Spinal cord (tissue), 9 donors: ENCODE measurements at regions not wholly inside any gene's neighbourhood (a gene's known extent, or its start where the extent isn't known, plus 50 kb on each side); places are given as distances from the start of the nearest gene placed in this dataset.

ENCODE experiments used
- DNase-seq, 6 donors: peaks; one replicate each; pipeline versions ENCODE4 v3.0.0 to v3.0.0-alpha.2; 2013 to 2015; ENCODE audit warnings: low spot score in 6 of 6, low read depth in 4 of 6
- H3K27ac ChIP-seq: one replicate; pipeline ENCODE4 v1.5.1; 2013; ENCODE audit warnings: low read depth, low read length, control low read depth
- H3K27me3 ChIP-seq: one replicate; pipeline ENCODE4 v1.6.1; 2013; ENCODE audit warnings: low read length; ENCODE audit not compliant: control insufficient read depth, insufficient read depth
- H3K36me3 ChIP-seq: one replicate; pipeline ENCODE4 v1.6.1; 2013; ENCODE audit warnings: low read length; ENCODE audit not compliant: control insufficient read depth, insufficient read depth
- H3K4me1 ChIP-seq: one replicate; pipeline ENCODE4 v1.6.1; 2013; ENCODE audit warnings: low read length; ENCODE audit not compliant: control insufficient read depth, insufficient read depth
- H3K4me3 ChIP-seq: one replicate; pipeline ENCODE4 v1.5.1; 2013; ENCODE audit warnings: low read depth, low read length, control low read depth
- H3K9me3 ChIP-seq: one replicate; pipeline ENCODE4 v1.6.1; 2013; ENCODE audit warnings: low read length; ENCODE audit not compliant: control insufficient read depth, insufficient read depth
- WGBS: methylation state at CpG from one replicate; pipeline ENCODE4 v1.1.5; 2013; ENCODE audit warnings: missing lambda C conversion rate; ENCODE audit not compliant: insufficient coverage; 5-methylcytosine and 5-hydroxymethylcytosine counted together
- donor health status: healthy.

DNA sequence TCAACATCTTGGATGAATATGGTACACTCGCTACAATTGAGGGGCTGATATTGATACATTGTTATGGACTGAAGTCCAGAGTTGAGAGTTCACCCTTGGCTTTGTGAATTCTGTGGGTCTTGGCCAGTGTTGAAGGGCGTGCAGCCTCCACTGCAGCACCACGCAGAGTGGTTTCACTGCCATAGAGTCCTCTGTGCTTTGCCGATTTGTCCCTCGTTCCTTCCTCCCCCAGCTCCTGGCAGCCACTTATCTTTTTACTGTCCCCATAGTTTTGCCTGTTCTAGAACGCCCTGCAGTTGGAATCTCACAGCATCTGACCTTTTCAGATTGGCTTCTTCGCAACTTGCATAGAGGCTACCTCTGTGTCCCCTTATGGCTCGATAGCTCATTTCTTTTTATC lies 57.3 kb upstream of the IRS2 start:
- DNase-seq = no peak
- 92% methylated on average over 5 of the region's 8 CpGs for WGBS
- Histone ChIP-seq H3K36me3 (no peaks in the 10 kb centered on the region), H3K9me3 (no peaks in the 10 kb centered on the region), H3K27ac (no peak overlapping the region), H3K27me3 (peaks cover 2% of the 10 kb centered on the region), H3K4me3 (no peak overlapping the region), H3K4me1 (peaks cover 7% of the 10 kb centered on the region)

DNA sequence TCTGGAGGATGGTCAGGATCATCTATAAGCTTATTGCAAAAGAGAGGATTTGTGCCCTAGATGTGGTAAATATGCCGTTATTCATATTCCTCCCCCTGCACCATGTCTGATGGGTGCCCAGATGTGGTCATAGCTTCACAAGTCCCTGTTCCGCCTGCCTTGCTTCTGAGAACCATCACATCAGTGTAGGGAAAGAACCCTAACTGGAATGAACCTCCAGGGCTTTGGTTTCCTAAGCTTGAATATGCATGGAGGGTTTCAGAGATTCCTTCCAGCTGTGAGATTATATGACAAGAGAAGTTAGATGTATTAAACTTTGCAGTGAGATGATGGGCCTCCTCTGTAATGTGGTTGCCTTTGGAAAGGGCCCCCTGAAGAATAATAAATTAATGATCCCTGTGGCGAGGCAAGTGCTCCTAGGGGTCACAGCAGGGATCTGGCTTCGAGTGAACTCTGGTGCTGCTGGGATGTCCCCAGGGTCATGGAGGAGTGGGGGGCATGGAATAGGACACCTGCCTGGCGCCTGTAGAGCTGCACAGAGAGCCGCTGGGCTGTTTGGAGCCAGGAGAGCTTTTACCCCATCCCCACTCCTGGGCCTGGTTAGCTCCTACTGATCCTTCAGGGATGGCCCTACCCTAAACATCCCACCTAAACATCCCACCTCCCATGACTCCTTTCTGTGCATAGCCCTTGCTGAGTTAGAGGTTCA lies 56.0 kb upstream of the IRS2 start:
- no peak for DNase-seq
- no peaks in the 10 kb centered on the region for H3K9me3 ChIP-seq
- no peaks in the 10 kb centered on the region for H3K36me3 ChIP-seq
- H3K27ac ChIP-seq = no peak overlapping the region
- H3K4me3 ChIP-seq = no peak overlapping the region
- H3K27me3 ChIP-seq = peaks cover 2% of the 10 kb centered on the region
- WGBS = 61% methylated on average over 3 of the region's 6 CpGs
- peaks cover 7% of the 10 kb centered on the region for H3K4me1 ChIP-seq

DNA sequence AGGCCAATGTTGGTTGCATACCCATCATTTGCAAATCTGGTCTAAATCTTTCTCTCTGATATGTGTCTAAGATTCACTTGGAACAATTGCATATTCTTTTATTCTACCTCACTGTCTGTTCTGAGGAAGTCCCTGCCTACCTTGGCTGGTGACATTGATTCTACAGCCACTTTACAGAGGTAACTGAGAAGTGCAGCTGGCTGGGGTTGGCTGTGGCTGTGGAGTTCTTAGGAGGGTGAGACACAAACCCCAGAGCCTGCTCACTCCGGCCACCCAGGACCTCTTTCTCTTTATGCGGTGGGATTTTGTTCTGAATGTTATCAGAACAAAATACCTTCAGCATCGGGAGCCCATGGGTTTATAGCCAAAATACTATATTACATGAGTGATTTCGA lies 54.5 kb upstream of the IRS2 start:
- Histone ChIP-seq H3K4me1 (peaks cover 7% of the 10 kb centered on the region), H3K36me3 (no peaks in the 10 kb centered on the region), H3K4me3 (no peak overlapping the region), H3K27ac (no peak overlapping the region), H3K27me3 (peaks cover 2% of the 10 kb centered on the region), H3K9me3 (no peaks in the 10 kb centered on the region)
- no peak for DNase-seq
- WGBS = no CpG with 5 or more reads among the region's 4 CpGs

DNA sequence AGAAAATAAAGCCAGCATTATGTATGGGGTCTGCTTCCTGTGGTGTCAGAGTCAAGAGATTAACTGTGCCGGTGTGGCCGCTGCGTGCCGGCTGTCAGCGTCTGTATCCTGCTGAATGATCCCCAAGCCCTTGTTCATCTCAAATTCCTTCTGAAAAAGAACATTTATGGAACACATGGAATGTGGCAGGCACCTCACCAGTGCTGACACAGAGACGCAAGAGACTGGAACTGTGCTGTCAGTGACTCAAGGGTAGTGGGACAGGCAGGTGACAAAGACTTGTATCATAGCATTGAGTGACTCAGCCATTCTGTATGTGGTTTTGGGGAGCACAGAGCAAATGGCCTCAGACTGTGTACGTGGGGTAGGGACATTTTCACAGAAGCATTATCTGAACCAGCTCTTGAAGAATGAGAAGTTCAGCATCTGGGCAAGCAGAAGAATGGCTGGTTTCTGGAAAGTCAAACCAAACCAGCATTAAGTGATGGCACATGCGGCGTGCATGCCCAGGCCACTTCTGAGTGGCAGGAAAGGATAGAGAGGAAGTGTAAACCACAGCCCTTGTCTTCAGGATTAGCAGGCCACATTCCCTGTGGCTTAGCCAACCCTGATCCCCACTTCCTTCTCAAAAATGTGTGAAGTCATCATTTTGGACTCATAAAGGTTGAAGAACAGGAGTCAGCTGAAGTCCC lies 54.0 kb upstream of the IRS2 start:
- H3K27me3 ChIP-seq = peaks cover 2% of the 10 kb centered on the region
- 48% methylated on average over 9 of the region's 9 CpGs for WGBS
- peaks cover 7% of the 10 kb centered on the region for H3K4me1 ChIP-seq
- H3K36me3 ChIP-seq = no peaks in the 10 kb centered on the region
- no peak overlapping the region for H3K4me3 ChIP-seq
- H3K27ac ChIP-seq = no peak overlapping the region
- no peak for DNase-seq
- H3K9me3 ChIP-seq = no peaks in the 10 kb centered on the region

DNA sequence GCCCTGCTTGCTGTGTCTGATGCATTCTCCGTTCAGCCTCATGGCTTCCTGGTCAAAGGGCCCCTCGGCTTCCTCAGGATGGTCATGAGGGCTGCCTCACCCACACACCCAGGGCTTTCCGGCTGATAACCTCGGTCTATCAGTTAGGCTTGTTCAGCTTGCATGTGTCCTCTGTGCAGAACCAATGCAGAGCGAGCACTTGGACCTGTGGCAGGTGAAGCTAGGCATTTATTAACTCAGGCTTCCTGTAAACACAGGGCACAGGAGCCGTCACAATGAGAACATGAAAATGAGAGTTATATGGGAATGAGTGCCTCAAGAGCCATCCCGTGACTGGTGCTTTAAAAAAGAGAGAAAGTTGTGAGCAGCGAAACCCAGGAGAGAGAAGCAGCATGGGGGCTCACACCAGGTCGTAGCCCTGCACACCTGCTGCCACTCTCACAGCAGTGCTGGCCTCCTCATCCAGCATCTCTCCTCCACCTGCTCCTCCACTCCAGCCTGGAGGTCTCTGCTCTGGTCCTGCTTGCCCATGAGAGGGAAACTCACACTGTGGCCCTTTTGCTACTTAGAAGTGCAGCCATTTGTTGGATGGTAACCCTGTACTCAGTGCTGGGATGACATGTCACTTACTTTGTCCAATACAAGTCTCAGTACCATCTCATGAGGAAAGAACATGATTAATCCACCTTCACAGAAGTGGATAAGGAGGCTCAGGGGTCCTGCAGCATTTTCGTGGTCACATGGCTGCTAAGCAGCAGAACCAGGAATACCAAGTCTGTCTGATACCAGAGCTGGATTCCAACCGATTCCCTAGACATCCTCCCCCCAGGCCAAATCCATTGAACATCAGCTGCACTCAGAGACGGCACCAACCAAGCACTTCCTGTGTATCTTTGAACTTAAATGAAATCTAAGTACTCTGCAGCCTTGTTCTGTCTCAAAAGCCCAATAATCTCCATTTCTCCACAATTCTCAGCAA lies 50.5 kb upstream of the IRS2 start:
- Histone ChIP-seq H3K4me1 (no peaks in the 10 kb centered on the region), H3K9me3 (no peaks in the 10 kb centered on the region), H3K27me3 (no peaks in the 10 kb centered on the region), H3K36me3 (no peaks in the 10 kb centered on the region), H3K27ac (no peak overlapping the region), H3K4me3 (no peak overlapping the region)
- no peak for DNase-seq
- 80% methylated on average over 10 of the region's 12 CpGs for WGBS
